MM.1S (cell line): ENCODE measurements at regions not wholly inside any gene's neighbourhood (a gene's known extent, or its start where the extent isn't known, plus 50 kb on each side); places are given as distances from the start of the nearest gene placed in this dataset.

Experiments
- DNase-seq: peaks from one replicate; pipeline ENCODE4 v3.0.0-alpha.2; 2015
- H2AFZ ChIP-seq: fragments of 300-600 bp; sonication (generic); 2 replicates; pipeline ENCODE4 v1.6.0; 2016; ENCODE audit warnings: antibody characterized with exemption, low read length
- H3F3A ChIP-seq: fragments of 300-600 bp; sonication (generic); 2 replicates; pipeline ENCODE4 v1.6.1; 2016; ENCODE audit warnings: mild to moderate bottlenecking, antibody characterized with exemption, low read length, moderate library complexity, mixed read lengths; ENCODE audit not compliant: insufficient read depth
- H3K27ac ChIP-seq: fragments of 300-600 bp; sonication (generic); 2 replicates; pipeline ENCODE4 v1.5.1; 2016; ENCODE audit warnings: mild to moderate bottlenecking, low read length
- H3K27me3 ChIP-seq: fragments of 300-600 bp; sonication (generic); replicated peaks from 2 replicates; pipeline ENCODE4 v1.6.0; 2016; ENCODE audit warnings: low read length; ENCODE audit not compliant: insufficient read depth
- H3K36me3 ChIP-seq: fragments of 300-600 bp; sonication (generic); replicated peaks from 2 replicates; pipeline ENCODE4 v1.6.1; 2016; ENCODE audit warnings: mild to moderate bottlenecking, low read length, mixed read lengths; ENCODE audit not compliant: insufficient read depth
- H3K4me1 ChIP-seq: fragments of 300-600 bp; sonication (generic); 2 replicates; pipeline ENCODE4 v1.6.1; 2016; ENCODE audit warnings: low read length, mixed read lengths
- H3K4me2 ChIP-seq: fragments of 300-600 bp; sonication (generic); 2 replicates; pipeline ENCODE4 v1.6.0; 2016; ENCODE audit warnings: low read depth, low read length
- H3K4me3 ChIP-seq: fragments of 300-600 bp; sonication (generic); 2 replicates; pipeline ENCODE4 v1.5.1; 2016; ENCODE audit warnings: low read length, mixed read lengths
- H3K79me2 ChIP-seq: fragments of 300-600 bp; sonication (generic); 2 replicates; pipeline ENCODE4 v1.6.1; 2016; ENCODE audit warnings: mixed run types, low read length, mixed read lengths
- H3K9ac ChIP-seq: fragments of 300-600 bp; sonication (generic); 2 replicates; pipeline ENCODE4 v1.6.1; 2016; ENCODE audit warnings: low read length, mixed read lengths
- H3K9me2 ChIP-seq: fragments of 300-600 bp; sonication (generic); replicated peaks from 2 replicates; pipeline ENCODE4 v1.6.1; 2016; ENCODE audit warnings: mild to moderate bottlenecking, low read length, mixed read lengths; ENCODE audit not compliant: insufficient read depth
- H3K9me3 ChIP-seq: fragments of 300-600 bp; sonication (generic); replicated peaks from 2 replicates; pipeline ENCODE4 v1.6.1; 2016; ENCODE audit warnings: mild to moderate bottlenecking, low read length, mixed read lengths; ENCODE audit not compliant: insufficient read depth
- H4K20me1 ChIP-seq: fragments of 300-600 bp; sonication (generic); 2 replicates; pipeline ENCODE4 v1.6.1; 2016; ENCODE audit warnings: mild to moderate bottlenecking, low read length, moderate library complexity, mixed read lengths; ENCODE audit not compliant: insufficient read depth
- CTCF ChIP-seq: fragments of 300-600 bp; sonication (generic); IDR thresholded peaks from 2 replicates; pipeline ENCODE4 v1.5.1; 2016; ENCODE audit warnings: antibody characterized with exemption, low read length, mixed read lengths
- EZH2 ChIP-seq: fragments of 300-600 bp; sonication (generic); optimal IDR thresholded peaks from 2 replicates; pipeline ENCODE3; 2017; ENCODE audit warnings: low read depth, mild to moderate bottlenecking, antibody characterized with exemption, low read length, mixed read lengths
- EZH2phosphoT487 ChIP-seq: fragments of 300-600 bp; sonication (generic); IDR thresholded peaks from 2 replicates; pipeline ENCODE4 v1.6.1; 2018; ENCODE audit warnings: antibody characterized with exemption, low read length

GRCh38 chr12:24409868-24410267 is 460.4 kb upstream of the SOX5 start:
- peaks cover 14% of the 10 kb centered on the region for H3K4me1 ChIP-seq

GRCh38 chr12:24408305-24408704 is 458.8 kb upstream of the SOX5 start:
- no peak for TF ChIP-seq EZH2phosphoT487
- TF ChIP-seq EZH2, result no peak
- TF ChIP-seq CTCF, result no peak
- Histone ChIP-seq H3K4me2 (peak overlapping the region; percentile 60; the same call in 1 of the 2 replicates), H3K79me2 (no peaks in the 10 kb centered on the region), H3K9ac (no peak overlapping the region), H3K9me2 (no peaks in the 10 kb centered on the region), H4K20me1 (no peaks in the 10 kb centered on the region), H3K27ac (no peak overlapping the region), H3K4me1 (peaks cover 14% of the 10 kb centered on the region), H3K9me3 (no peaks in the 10 kb centered on the region), H3K36me3 (no peaks in the 10 kb centered on the region), H3K4me3 (no peak overlapping the region), H3F3A (0 out of 2 replicates have a peak, but pooled peaks cover 6% of the 10 kb centered on the region), H3K27me3 (no peaks in the 10 kb centered on the region), H2AFZ (no peak overlapping the region)
- DNase-seq, result peak; percentile 62

More at GRCh38 chr12:24409868-24410267, 460.4 kb upstream of the SOX5 start:
- no peaks in the 10 kb centered on the region for H3K9me3 ChIP-seq
- H3F3A ChIP-seq, result 0 out of 2 replicates have a peak, but pooled peaks cover 6% of the 10 kb centered on the region
- H3K79me2 ChIP-seq, result no peaks in the 10 kb centered on the region
- TF ChIP-seq EZH2 (no peak), CTCF (no peak), EZH2phosphoT487 (no peak)
- H4K20me1 ChIP-seq, result no peaks in the 10 kb centered on the region
- no peaks in the 10 kb centered on the region for H3K27me3 ChIP-seq
- no peak overlapping the region for H3K9ac ChIP-seq
- H2AFZ ChIP-seq, result no peak overlapping the region
- H3K27ac ChIP-seq, result no peak overlapping the region
- no peaks in the 10 kb centered on the region for H3K9me2 ChIP-seq
- no peak overlapping the region for H3K4me3 ChIP-seq
- H3K4me2 ChIP-seq, result no peak overlapping the region
- H3K36me3 ChIP-seq, result no peaks in the 10 kb centered on the region
- DNase-seq, result no peak

GRCh38 chr12:24407884-24408283 is 458.4 kb upstream of the SOX5 start:
- peak overlapping the region; percentile 60; the same call in 1 of the 2 replicates for H3K4me2 ChIP-seq
- H3K27me3 ChIP-seq, result no peaks in the 10 kb centered on the region
- H3K36me3 ChIP-seq, result no peaks in the 10 kb centered on the region
- H3K4me1 ChIP-seq, result peaks cover 14% of the 10 kb centered on the region
- no peaks in the 10 kb centered on the region for H4K20me1 ChIP-seq
- H2AFZ ChIP-seq, result no peak overlapping the region
- H3K9me2 ChIP-seq, result no peaks in the 10 kb centered on the region
- H3K9ac ChIP-seq, result no peak overlapping the region
- H3K79me2 ChIP-seq, result no peaks in the 10 kb centered on the region
- no peak for TF ChIP-seq CTCF
- no peak for TF ChIP-seq EZH2
- TF ChIP-seq EZH2phosphoT487, result no peak
- no peaks in the 10 kb centered on the region for H3K9me3 ChIP-seq
- no peak overlapping the region for H3K4me3 ChIP-seq
- 0 out of 2 replicates have a peak, but pooled peaks cover 6% of the 10 kb centered on the region for H3F3A ChIP-seq
- no peak for DNase-seq
- H3K27ac ChIP-seq, result no peak overlapping the region
